Transverse colon (tissue), 3 donors: ENCODE measurements at regions not wholly inside any gene's neighbourhood (a gene's known extent, or its start where the extent isn't known, plus 50 kb on each side); places are given as distances from the start of the nearest gene placed in this dataset.

Experiments
- EP300 ChIP-seq: sonication (generic); formaldehyde crosslinking; IDR thresholded peaks from one replicate; pipeline ENCODE4 v1.6.1; 2017; ENCODE audit warnings: antibody characterized with exemption, low read depth
- POLR2A ChIP-seq: fragments of 450-650 bp; IDR thresholded peaks from one replicate; pipeline ENCODE4 v1.6.1; 2016; ENCODE audit warnings: antibody characterized with exemption, mild to moderate bottlenecking, moderate library complexity
- TF ChIP-seq, protein P1 (sequence below), 5 experiments: fragments of 200-600 bp in 3 of 5; fragments of 450-650 bp in 2 of 5; sonication (generic) in 3 of 5; IDR thresholded peaks; 1 replicate in 2 of 5; 2 replicates in 3 of 5; pipeline ENCODE4 v1.5.1; 2016 to 2017; ENCODE audit warnings: antibody characterized with exemption in 5 of 5, inconsistent platforms in 3 of 5, mild to moderate bottlenecking in 2 of 5, moderate library complexity in 1 of 5

DNA sequence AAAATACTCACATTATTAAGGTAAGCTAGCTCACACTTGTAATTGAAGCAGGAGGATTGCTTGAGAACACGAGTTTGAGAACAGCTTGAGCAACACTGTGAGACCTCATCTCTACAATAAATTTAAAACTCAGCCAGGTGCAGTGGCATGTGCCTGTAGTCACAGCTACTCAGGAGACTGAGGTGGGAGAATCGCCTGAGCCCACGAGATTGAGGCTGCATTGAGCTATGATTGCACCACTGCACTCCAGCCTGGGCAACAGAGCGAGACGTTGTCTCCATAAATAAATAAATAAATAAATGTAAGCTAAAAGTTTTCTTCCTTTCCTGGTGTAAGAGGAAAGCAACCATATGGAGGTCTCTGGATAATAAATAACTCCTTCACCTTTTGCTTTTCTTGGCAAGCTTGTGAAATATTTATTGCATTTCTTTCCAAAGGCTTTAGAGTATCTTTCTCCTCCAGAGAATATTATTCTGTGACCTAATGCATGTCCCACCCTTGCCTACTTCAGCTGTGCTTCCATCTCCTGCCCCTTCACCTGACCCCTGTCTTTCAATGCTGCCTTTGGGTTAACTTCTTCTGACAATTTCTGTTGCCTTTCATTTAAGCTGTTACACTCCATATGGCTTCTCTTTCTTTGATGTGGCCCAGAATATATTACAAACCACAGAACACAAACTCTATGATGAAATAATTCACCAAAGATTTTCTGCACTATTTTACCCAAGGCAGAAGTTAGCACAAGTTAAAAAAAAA lies 280.7 kb upstream of the RND3 start:
- TF ChIP-seq, protein P1, sequence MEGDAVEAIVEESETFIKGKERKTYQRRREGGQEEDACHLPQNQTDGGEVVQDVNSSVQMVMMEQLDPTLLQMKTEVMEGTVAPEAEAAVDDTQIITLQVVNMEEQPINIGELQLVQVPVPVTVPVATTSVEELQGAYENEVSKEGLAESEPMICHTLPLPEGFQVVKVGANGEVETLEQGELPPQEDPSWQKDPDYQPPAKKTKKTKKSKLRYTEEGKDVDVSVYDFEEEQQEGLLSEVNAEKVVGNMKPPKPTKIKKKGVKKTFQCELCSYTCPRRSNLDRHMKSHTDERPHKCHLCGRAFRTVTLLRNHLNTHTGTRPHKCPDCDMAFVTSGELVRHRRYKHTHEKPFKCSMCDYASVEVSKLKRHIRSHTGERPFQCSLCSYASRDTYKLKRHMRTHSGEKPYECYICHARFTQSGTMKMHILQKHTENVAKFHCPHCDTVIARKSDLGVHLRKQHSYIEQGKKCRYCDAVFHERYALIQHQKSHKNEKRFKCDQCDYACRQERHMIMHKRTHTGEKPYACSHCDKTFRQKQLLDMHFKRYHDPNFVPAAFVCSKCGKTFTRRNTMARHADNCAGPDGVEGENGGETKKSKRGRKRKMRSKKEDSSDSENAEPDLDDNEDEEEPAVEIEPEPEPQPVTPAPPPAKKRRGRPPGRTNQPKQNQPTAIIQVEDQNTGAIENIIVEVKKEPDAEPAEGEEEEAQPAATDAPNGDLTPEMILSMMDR (IDR thresholded peaks at IDR 0.05) = no peak
- no peak for TF ChIP-seq EP300
- no peak for TF ChIP-seq POLR2A
